ENCODE measurements at regions not wholly inside any gene's neighbourhood (a gene's known extent, or its start where the extent isn't known, plus 50 kb on each side); places are given as distances from the start of the nearest gene placed in this dataset.

DNA sequence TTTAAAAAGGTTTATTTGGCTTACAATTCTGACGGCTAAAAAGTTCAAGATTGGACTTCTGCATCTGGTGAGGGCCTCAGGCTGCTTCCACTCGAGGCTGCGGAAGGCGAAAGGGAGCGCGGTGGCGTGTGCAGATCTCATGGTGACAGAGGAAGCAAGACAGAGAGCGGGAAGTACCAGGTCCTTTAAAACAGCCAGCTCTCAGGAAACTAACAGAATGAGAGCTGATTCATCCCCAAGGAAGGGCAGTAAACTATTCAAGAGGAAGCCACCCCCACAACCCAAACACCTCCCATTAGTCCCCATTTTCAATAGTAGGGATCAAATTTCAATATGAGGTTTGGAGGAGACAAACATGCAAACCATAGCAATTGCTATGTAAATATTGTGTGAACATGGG, 2144.2 kb upstream of the AGA start:
- Histone ChIP-seq H4K20me1 (ENCODE audit: insufficient read depth, low read length) (no peaks in the 10 kb centered on the region), H3K9ac (ENCODE audit: low read depth, low read length) (no peak overlapping the region), H2BK20ac (ENCODE audit: low read depth, low read length) (no peak overlapping the region), H3K4me3 (ENCODE audit: insufficient read depth, low read depth, low read length) (no peak overlapping the region), H2AFZ (replicated peaks; ENCODE audit: low read length, poor library complexity) (peak overlapping the region; percentile 63), H3K4me1 (ENCODE audit: control insufficient read depth, insufficient read depth, low read length) (peaks cover 3% of the 10 kb centered on the region), H3K18ac (ENCODE audit: low read depth, low read length) (peak overlapping the region; percentile 81; the same call in 1 of the 2 replicates), H4K91ac (ENCODE audit: insufficient read depth, low read depth, low read length) (no peak overlapping the region), H4K5ac (ENCODE audit: low read depth, low read length) (peak overlapping the region; percentile 87; the same call in 1 of the 2 replicates), H2AK5ac (ENCODE audit: low read depth, low read length) (no peak overlapping the region), H3K14ac (replicated peaks; ENCODE audit: low read depth, low read length) (no peak overlapping the region), H3K56ac (ENCODE audit: extremely low read depth, insufficient read depth, low read length) (no peak overlapping the region), H2BK120ac (ENCODE audit: low read depth, low read length) (no peak overlapping the region; the same call in 1 of the 2 replicates), H3K79me1 (ENCODE audit: low read depth in 1 of 2, low read length in 2 of 2) (no peaks in the 10 kb centered on the region), H3K36me3 (ENCODE audit: control insufficient read depth, insufficient read depth, low read length) (no peaks in the 10 kb centered on the region), H2BK5ac (ENCODE audit: low read depth, low read length, poor library complexity, severe bottlenecking) (peak overlapping the region; percentile 46), H3K23ac (ENCODE audit: low read depth, low read length) (no peak overlapping the region), H3K27ac (ENCODE audit: insufficient read depth, low read length) (no peak overlapping the region), H3K27me3 (ENCODE audit: control insufficient read depth, insufficient read depth, low read length) (no peaks in the 10 kb centered on the region), H3K9me3 (ENCODE audit: control insufficient read depth, insufficient read depth, low read length) (no peaks in the 10 kb centered on the region), H4K8ac (ENCODE audit: low read depth in 2 of 2, low read length in 2 of 2) (no peak overlapping the region; a peak in 1 of 4 replicates), H2AK9ac (replicated peaks; ENCODE audit: low read depth, low read length, poor library complexity) (no peak overlapping the region), H3K4me2 (ENCODE audit: low read depth, low read length) (0 out of 2 replicates have a peak overlapping the region, but pooled peaks have one; percentile 35), H2BK15ac (ENCODE audit: low read depth, low read length) (no peak overlapping the region), H3K4ac (ENCODE audit: low read depth, low read length) (0 out of 2 replicates have a peak overlapping the region, but pooled peaks have one; percentile 53), H3K9me1 (ENCODE audit: insufficient read depth, low read length) (no peaks in the 10 kb centered on the region)
- in situ Hi-C loops (cut with MboI; ENCODE audit: low sequenced_read_pairs) (no loop called here), dilution Hi-C loops (cut with HindIII; ENCODE audit: low sequenced_read_pairs, unreplicated experiment) (no loop called here), intact Hi-C loops (cut with micrococcal nuclease) (no loop called here)
- TF ChIP-seq RAD21 (IDR thresholded peaks at IDR 0.05; ENCODE audit: low read length), result no peak
- 97% methylated on average over 6 of the region's 8 CpGs; no CpG with 5 or more reads in 1 of the 2 experiments for WGBS, 2 experiments (ENCODE audit: extremely low coverage in 2 of 2, insufficient read length in 1 of 2)
- DNase-seq, result peak; percentile 51
- CTCF ChIA-PET, result no interaction called here
- BruUV-seq (replicated peaks), result no TSS peak
- POLR2A ChIA-PET (ENCODE audit: unreplicated experiment), result no interaction called here
- ATAC-seq (ENCODE audit: low read depth), result peak; percentile 64

All from IMR-90 (cell line).